ENCODE measurements at regions not wholly inside any gene's neighbourhood (a gene's known extent, or its start where the extent isn't known, plus 50 kb on each side); places are given as distances from the start of the nearest gene placed in this dataset.

DNA sequence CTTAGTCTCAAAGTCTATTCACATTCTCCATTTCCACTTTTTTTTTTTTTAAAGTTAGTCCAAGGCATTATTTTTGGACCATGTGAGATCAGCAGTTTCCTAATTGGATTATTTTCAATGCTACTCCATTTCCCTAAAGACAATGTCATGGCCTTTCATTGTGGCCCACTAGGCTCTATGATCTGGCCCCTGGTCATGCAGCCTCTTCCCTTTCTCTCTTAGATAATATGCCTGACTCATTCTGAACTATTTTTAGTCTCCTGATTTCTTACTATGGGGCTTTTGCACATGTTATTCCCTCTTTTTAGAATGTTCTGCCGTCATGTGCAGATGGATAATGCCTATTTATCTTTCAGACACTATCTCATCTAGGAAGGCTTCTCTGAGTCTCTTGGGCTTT lies 157.3 kb downstream of the TMA16 start:
- TF ChIP-seq, protein P1, sequence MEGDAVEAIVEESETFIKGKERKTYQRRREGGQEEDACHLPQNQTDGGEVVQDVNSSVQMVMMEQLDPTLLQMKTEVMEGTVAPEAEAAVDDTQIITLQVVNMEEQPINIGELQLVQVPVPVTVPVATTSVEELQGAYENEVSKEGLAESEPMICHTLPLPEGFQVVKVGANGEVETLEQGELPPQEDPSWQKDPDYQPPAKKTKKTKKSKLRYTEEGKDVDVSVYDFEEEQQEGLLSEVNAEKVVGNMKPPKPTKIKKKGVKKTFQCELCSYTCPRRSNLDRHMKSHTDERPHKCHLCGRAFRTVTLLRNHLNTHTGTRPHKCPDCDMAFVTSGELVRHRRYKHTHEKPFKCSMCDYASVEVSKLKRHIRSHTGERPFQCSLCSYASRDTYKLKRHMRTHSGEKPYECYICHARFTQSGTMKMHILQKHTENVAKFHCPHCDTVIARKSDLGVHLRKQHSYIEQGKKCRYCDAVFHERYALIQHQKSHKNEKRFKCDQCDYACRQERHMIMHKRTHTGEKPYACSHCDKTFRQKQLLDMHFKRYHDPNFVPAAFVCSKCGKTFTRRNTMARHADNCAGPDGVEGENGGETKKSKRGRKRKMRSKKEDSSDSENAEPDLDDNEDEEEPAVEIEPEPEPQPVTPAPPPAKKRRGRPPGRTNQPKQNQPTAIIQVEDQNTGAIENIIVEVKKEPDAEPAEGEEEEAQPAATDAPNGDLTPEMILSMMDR (IDR thresholded peaks at IDR 0.05): no peak
- TF ChIP-seq POLR2A (IDR thresholded peaks at IDR 0.05): no peak

Data from body of pancreas (tissue), 4 donors.